ENCODE measurements at regions not wholly inside any gene's neighbourhood (a gene's known extent, or its start where the extent isn't known, plus 50 kb on each side); places are given as distances from the start of the nearest gene placed in this dataset.

DNA sequence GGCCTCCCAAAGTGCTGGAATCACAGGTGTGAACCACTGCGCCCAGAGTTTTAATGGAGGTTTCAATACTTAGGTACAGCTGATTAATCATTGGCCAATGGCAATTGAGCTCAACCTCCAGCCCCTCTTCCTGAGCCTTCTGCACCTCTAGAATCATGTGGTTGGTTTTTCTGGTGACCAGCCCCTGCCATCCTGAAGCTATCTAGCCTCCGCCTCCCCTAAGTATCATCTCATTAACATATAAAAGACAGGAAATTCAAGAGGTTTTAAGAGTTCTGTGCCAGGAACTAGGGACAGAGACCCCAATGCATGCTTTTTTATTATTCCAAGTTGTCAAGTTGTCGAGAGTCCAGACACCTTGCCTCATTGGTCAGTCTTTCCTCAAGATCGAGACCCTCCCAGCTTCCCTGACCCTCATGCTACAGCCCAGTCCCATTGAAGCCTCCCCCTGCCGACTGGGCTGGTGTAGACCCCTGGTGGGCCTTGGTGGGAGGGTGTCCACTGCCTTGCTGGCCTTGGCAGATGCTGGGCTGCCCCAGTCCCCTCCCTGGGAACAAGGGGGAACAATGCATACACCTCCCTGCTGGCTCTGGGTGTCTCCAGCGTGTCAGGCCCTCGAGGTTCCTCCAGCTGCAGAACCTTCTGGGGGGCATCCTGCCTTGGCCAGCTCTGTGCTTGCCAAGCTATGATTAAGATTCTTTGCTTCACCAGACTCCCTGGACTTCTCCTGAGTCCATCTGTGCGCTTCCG, 148.0 kb downstream of the CTTN start:
- TF ChIP-seq CTCF (conservative IDR thresholded peaks at IDR 0.05) (no peak), EZH2 (IDR thresholded peaks at IDR 0.05; ENCODE audit: low read depth) (no peak)
